Non-pigmented ciliary epithelial cell (primary cell): ENCODE measurements at regions not wholly inside any gene's neighbourhood (a gene's known extent, or its start where the extent isn't known, plus 50 kb on each side); places are given as distances from the start of the nearest gene placed in this dataset.
"Not testable (repeated sequence)": the region's sequence is repeated elsewhere in the genome, so short reads cannot be mapped to it uniquely, and the experiment has no call there.

ENCODE experiments used
- DNase-seq: peaks from one replicate; pipeline ENCODE4 v3.0.0-alpha.2; 2010; ENCODE audit warnings: low read depth

- not testable (repeated sequence) for DNase-seq
Measured at GRCh38 chr5:56295311-56295710, 62.2 kb upstream of the ANKRD55 start.

GRCh38 chr5:56294354-56294753, 61.2 kb upstream of the ANKRD55 start:
- no peak for DNase-seq

GRCh38 chr5:56292874-56293273, 59.7 kb upstream of the ANKRD55 start:
- DNase-seq = not testable (repeated sequence)

GRCh38 chr5:56291661-56292374, 58.7 kb upstream of the ANKRD55 start:
- no peak for DNase-seq

- DNase-seq = no peak
Measured at GRCh38 chr5:56291079-56291643, 58.0 kb upstream of the ANKRD55 start.

GRCh38 chr5:56290378-56291078, 57.4 kb upstream of the ANKRD55 start:
- no peak for DNase-seq

GRCh38 chr5:56289602-56289987, 56.5 kb upstream of the ANKRD55 start:
- no peak for DNase-seq

- no peak for DNase-seq
Measured at GRCh38 chr5:56288873-56289601, 55.9 kb upstream of the ANKRD55 start.

- DNase-seq = no peak
Measured at GRCh38 chr5:56286015-56286884, 53.1 kb upstream of the ANKRD55 start.

GRCh38 chr5:56282951-56283350, 49.8 kb upstream of the ANKRD55 start:
- DNase-seq = no peak
